Head of caudate nucleus (tissue), 42 donors: ENCODE measurements at regions not wholly inside any gene's neighbourhood (a gene's known extent, or its start where the extent isn't known, plus 50 kb on each side); places are given as distances from the start of the nearest gene placed in this dataset.
"Not testable (repeated sequence)": the region's sequence is repeated elsewhere in the genome, so short reads cannot be mapped to it uniquely, and the experiment has no call there.

Experiments
- DNase-seq, 42 donors: peaks; one replicate each; pipeline versions ENCODE4 v3.0.0 to v3.0.0-alpha.2; 2020 to 2021; ENCODE audit warnings: mixed read lengths in 7 of 42
- intact Hi-C: fragments of 100-400 bp; cut with DNase I; formaldehyde crosslinking; loops from one replicate; pipeline ENCODE4 v1.15.0; 2022

- intact Hi-C loops = no loop called here
- DNase-seq = no peak
Observed at GRCh38 chr14:81986005-81986404, 452.4 kb upstream of the SEL1L start.

GRCh38 chr14:81989211-81989610 lies 455.6 kb upstream of the SEL1L start:
- intact Hi-C loops = no loop called here
- DNase-seq = no peak

- DNase-seq = peak in 38 of 42 donors; percentile 4 to 88 (median 68)
- intact Hi-C loops = no loop called here
Observed at GRCh38 chr14:81990312-81990761, 456.7 kb upstream of the SEL1L start.

- no peak for DNase-seq
- intact Hi-C loops = no loop called here
Observed at GRCh38 chr14:81991998-81992397, 458.3 kb upstream of the SEL1L start.

GRCh38 chr14:81993432-81993831 lies 459.8 kb upstream of the SEL1L start:
- intact Hi-C loops = no loop called here

GRCh38 chr14:82003426-82003825 lies 469.8 kb upstream of the SEL1L start:
- intact Hi-C loops = no loop called here

More at GRCh38 chr14:81993432-81993831, 459.8 kb upstream of the SEL1L start:
- no peak for DNase-seq

GRCh38 chr14:82009076-82009475 lies 475.4 kb upstream of the SEL1L start:
- intact Hi-C loops = no loop called here

More at GRCh38 chr14:82003426-82003825, 469.8 kb upstream of the SEL1L start:
- DNase-seq = no peak

GRCh38 chr14:82009993-82010392 lies 476.3 kb upstream of the SEL1L start:
- intact Hi-C loops = no loop called here
- no peak for DNase-seq

More at GRCh38 chr14:82009076-82009475, 475.4 kb upstream of the SEL1L start:
- DNase-seq = no peak

- DNase-seq = no peak
- intact Hi-C loops = no loop called here
Observed at GRCh38 chr14:82011460-82011859, 477.8 kb upstream of the SEL1L start.

GRCh38 chr14:82029038-82029437 lies 495.4 kb upstream of the SEL1L start:
- peak in 38 of 42 donors; percentile 9 to 88 (median 61) for DNase-seq
- intact Hi-C loops = no loop called here

- intact Hi-C loops = no loop called here
- DNase-seq = no peak
Observed at GRCh38 chr14:82035397-82035796, 501.7 kb upstream of the SEL1L start.

- DNase-seq, intact Hi-C loops: not testable (repeated sequence)
Observed at GRCh38 chr14:82038066-82038465, 504.4 kb upstream of the SEL1L start.

- intact Hi-C loops = no loop called here
- DNase-seq = no peak
Observed at GRCh38 chr14:82045339-82045738, 511.7 kb upstream of the SEL1L start.

- no peak for DNase-seq
- intact Hi-C loops = no loop called here
Observed at GRCh38 chr14:82046512-82047226, 513.0 kb upstream of the SEL1L start.

GRCh38 chr14:82047777-82048470 lies 514.3 kb upstream of the SEL1L start:
- intact Hi-C loops = no loop called here
- DNase-seq = no peak

- no peak for DNase-seq
- intact Hi-C loops = no loop called here
Observed at GRCh38 chr14:82052778-82053177, 519.1 kb upstream of the SEL1L start.

GRCh38 chr14:82055515-82056115 lies 522.0 kb upstream of the SEL1L start:
- intact Hi-C loops = no loop called here
- no peak for DNase-seq

GRCh38 chr14:82060219-82060618 lies 526.6 kb upstream of the SEL1L start:
- intact Hi-C loops = no loop called here
- no peak for DNase-seq

GRCh38 chr14:82067221-82067875 lies 533.7 kb upstream of the SEL1L start:
- peak in 13 of 42 donors; percentile 2 to 52 (median 11) for DNase-seq
- intact Hi-C loops = no loop called here

- intact Hi-C loops = no loop called here
Observed at GRCh38 chr14:82070040-82070439, 536.4 kb upstream of the SEL1L start.

More at GRCh38 chr14:82070040-82070439, 536.4 kb upstream of the SEL1L start:
- DNase-seq = no peak
